ENCODE measurements at regions not wholly inside any gene's neighbourhood (a gene's known extent, or its start where the extent isn't known, plus 50 kb on each side); places are given as distances from the start of the nearest gene placed in this dataset.

DNA sequence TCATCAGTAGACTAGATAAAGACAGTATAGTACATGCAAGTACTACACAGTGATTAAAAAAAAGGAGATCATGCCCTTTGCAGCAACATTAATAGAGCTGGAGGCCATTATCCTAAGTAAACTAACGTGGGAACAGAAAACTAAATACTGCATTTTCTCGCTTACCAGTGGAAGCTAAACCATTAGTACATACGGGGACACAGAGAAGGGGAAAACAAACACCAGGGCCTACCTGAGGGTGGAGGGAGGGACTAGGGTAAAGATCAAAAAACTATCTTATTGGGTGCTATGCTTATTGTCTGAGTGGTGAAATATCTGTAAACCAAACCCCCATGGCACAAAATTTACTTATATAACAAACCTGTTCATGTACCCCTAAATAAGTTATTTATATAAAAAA, 836.9 kb downstream of the SH3BGRL start:
- H3K4me3 ChIP-seq (ENCODE audit: low read depth, low read length), result no peak overlapping the region
- no peaks in the 10 kb centered on the region for H3K36me3 ChIP-seq (ENCODE audit: control insufficient read depth, insufficient read depth, low read length)
- FAIRE-seq (no peak), DNase-seq (ENCODE audit: low read depth) (no peak)
- TF ChIP-seq, protein P1, sequence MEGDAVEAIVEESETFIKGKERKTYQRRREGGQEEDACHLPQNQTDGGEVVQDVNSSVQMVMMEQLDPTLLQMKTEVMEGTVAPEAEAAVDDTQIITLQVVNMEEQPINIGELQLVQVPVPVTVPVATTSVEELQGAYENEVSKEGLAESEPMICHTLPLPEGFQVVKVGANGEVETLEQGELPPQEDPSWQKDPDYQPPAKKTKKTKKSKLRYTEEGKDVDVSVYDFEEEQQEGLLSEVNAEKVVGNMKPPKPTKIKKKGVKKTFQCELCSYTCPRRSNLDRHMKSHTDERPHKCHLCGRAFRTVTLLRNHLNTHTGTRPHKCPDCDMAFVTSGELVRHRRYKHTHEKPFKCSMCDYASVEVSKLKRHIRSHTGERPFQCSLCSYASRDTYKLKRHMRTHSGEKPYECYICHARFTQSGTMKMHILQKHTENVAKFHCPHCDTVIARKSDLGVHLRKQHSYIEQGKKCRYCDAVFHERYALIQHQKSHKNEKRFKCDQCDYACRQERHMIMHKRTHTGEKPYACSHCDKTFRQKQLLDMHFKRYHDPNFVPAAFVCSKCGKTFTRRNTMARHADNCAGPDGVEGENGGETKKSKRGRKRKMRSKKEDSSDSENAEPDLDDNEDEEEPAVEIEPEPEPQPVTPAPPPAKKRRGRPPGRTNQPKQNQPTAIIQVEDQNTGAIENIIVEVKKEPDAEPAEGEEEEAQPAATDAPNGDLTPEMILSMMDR (IDR thresholded peaks at IDR 0.05; ENCODE audit: insufficient read depth, low read length, severe bottlenecking), result no peak
- H3K27me3 ChIP-seq (ENCODE audit: control insufficient read depth, insufficient read depth, low read length), result no peaks in the 10 kb centered on the region

DNA sequence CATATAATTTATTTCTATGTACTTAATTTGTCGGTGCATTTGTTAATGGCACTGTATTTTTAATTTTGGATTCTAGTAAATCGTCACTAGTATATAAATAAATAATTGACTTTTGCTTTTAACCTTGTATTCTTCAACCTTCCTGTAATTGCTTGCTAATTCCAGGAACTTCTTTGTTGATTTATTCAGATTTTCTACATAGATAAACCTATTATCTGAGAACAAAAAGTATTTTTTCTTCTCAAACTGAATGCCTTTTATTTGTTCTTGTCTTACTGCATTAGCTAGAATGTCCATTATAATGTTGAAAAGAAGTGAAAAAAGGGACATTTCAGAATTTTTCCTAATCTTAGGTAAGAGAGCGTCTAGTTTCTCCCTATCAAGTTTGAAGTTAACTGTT, 839.1 kb downstream of the SH3BGRL start:
- FAIRE-seq, result no peak
- no peaks in the 10 kb centered on the region for H3K36me3 ChIP-seq (ENCODE audit: control insufficient read depth, insufficient read depth, low read length)
- DNase-seq (ENCODE audit: low read depth), result no peak
- TF ChIP-seq, protein P1 (IDR thresholded peaks at IDR 0.05; ENCODE audit: insufficient read depth, low read length, severe bottlenecking), result no peak
- H3K4me3 ChIP-seq (ENCODE audit: low read depth, low read length), result no peak overlapping the region
- H3K27me3 ChIP-seq (ENCODE audit: control insufficient read depth, insufficient read depth, low read length), result no peaks in the 10 kb centered on the region

DNA sequence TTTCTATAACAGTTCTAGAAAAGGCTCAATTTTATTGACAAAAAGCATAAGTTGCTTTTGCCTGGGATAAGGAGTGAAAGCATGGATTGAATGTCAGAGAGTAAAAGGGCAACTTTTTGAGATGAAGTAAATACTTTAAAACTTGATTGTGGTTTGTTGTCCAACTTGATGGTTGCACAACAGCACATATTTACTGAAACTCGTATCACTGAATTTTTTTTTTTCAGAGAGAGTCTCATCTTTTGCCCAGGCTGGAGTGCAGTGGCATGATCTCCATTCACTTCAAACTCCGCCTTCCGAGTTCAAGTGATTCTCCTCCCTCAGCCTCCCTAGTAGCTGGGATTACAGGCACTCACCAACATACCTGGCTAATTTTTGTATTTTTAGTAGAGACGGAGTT, 856.8 kb downstream of the SH3BGRL start:
- FAIRE-seq (no peak), DNase-seq (ENCODE audit: low read depth) (no peak)
- TF ChIP-seq, protein P1 (IDR thresholded peaks at IDR 0.05; ENCODE audit: insufficient read depth, low read length, severe bottlenecking), result no peak
- Histone ChIP-seq H3K4me3 (ENCODE audit: low read depth, low read length) (no peak overlapping the region), H3K27me3 (ENCODE audit: control insufficient read depth, insufficient read depth, low read length) (no peaks in the 10 kb centered on the region), H3K36me3 (ENCODE audit: control insufficient read depth, insufficient read depth, low read length) (no peaks in the 10 kb centered on the region)

DNA sequence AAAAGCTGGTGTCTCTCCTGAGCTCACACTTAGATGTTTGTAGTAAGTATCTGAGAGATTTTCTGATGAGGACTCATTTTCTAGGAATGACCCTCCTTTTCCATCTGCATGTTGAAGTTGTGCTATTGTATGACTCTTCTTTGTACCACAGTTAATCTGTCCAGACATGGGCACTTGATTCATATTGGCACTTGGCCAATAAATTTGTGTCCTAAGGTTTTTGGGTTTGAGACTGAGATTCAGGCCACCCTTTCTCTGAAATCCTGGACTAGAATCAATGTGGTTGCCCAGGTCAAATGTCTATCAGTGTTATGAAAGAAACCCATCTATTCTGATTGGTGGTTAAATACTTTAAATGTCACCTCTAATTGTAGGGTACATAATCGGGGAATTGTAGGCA, 869.0 kb downstream of the SH3BGRL start:
- FAIRE-seq, result no peak
- H3K36me3 ChIP-seq (ENCODE audit: control insufficient read depth, insufficient read depth, low read length), result no peaks in the 10 kb centered on the region
- no peaks in the 10 kb centered on the region for H3K27me3 ChIP-seq (ENCODE audit: control insufficient read depth, insufficient read depth, low read length)
- TF ChIP-seq, protein P1 (IDR thresholded peaks at IDR 0.05; ENCODE audit: insufficient read depth, low read length, severe bottlenecking), result no peak
- no peak overlapping the region for H3K4me3 ChIP-seq (ENCODE audit: low read depth, low read length)
- no peak for DNase-seq (ENCODE audit: low read depth)

DNA sequence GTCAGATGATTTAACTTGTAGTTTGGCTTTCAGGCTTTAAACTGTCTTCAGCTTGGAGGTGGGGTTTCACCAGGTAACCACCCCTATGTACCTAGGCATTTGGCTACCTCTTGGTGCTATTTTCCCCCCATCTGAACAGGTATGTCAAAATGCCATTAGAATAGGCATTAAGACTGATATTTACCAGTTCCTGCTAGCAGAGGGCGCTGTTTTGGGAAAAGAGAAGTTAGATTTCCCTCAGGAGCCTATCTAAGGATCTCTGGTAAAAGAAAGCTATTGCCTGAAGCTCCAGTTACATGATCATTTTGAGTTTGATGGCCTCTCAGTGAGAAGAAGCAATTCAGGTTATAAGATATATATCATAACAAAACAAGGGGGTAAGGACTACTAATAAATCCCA, 879.1 kb downstream of the SH3BGRL start:
- TF ChIP-seq, protein P1 (IDR thresholded peaks at IDR 0.05; ENCODE audit: insufficient read depth, low read length, severe bottlenecking), result no peak
- FAIRE-seq, result no peak
- H3K27me3 ChIP-seq (ENCODE audit: control insufficient read depth, insufficient read depth, low read length), result no peaks in the 10 kb centered on the region
- H3K4me3 ChIP-seq (ENCODE audit: low read depth, low read length), result no peak overlapping the region
- no peak for DNase-seq (ENCODE audit: low read depth)
- H3K36me3 ChIP-seq (ENCODE audit: control insufficient read depth, insufficient read depth, low read length), result no peaks in the 10 kb centered on the region

DNA sequence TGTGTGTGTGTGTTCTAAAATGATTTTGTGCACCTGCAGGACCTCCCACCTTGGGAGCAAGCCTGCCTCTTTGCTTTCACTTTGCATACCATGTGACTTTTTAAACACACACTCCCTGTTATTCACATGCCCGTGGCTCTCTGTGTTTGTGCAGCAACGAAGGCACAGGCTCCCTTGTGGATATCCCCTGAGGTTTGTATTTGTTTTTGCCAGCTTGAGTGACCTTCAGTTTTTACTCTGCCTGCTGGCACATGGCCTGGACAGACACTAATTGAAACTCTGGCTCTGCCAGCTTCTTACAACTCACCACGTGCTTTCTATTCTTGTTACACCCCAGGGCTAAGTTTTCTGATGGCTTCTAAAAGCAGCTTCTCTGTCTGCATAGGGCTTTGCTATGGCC, 885.8 kb downstream of the SH3BGRL start:
- no peak overlapping the region for H3K4me3 ChIP-seq (ENCODE audit: low read depth, low read length)
- FAIRE-seq, result no peak
- H3K27me3 ChIP-seq (ENCODE audit: control insufficient read depth, insufficient read depth, low read length), result no peaks in the 10 kb centered on the region
- TF ChIP-seq, protein P1 (IDR thresholded peaks at IDR 0.05; ENCODE audit: insufficient read depth, low read length, severe bottlenecking), result no peak
- H3K36me3 ChIP-seq (ENCODE audit: control insufficient read depth, insufficient read depth, low read length), result no peaks in the 10 kb centered on the region
- DNase-seq (ENCODE audit: low read depth), result no peak

All from bronchial epithelial cell (primary cell).